ENCODE measurements at regions not wholly inside any gene's neighbourhood (a gene's known extent, or its start where the extent isn't known, plus 50 kb on each side); places are given as distances from the start of the nearest gene placed in this dataset.

DNA sequence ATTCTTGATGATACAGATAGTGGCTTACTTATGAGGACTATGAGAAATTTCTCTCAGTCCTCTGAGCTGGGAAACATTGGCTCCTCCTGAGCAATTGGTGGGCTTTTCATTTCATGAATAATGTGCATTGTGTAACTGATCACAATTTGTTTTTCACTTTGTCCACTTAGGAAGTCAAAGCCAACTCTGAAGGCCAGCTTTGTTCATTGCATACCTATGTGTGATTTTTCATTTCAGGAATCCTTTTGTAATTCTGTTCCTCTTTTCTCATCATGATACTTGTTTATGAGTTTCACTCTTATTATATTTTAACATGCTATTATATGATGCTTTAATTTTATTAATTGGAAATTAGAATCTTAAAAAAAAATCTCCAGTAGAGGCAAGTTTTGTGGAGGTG lies 483.0 kb downstream of the EBF1 start:
- Histone ChIP-seq H3K36me3 (no peaks in the 10 kb centered on the region), H3K4me3 (no peak overlapping the region), H3K27me3 (no peaks in the 10 kb centered on the region), H3K9me3 (no peaks in the 10 kb centered on the region), H3K4me1 (no peaks in the 10 kb centered on the region), H3K27ac (no peak overlapping the region)
- no peak for DNase-seq (ENCODE audit: low spot score in 2 of 2)
- TF ChIP-seq POLR2A (IDR thresholded peaks at IDR 0.05) (no peak), POLR2AphosphoS5 (IDR thresholded peaks at IDR 0.05) (no peak), EP300 (IDR thresholded peaks at IDR 0.05) (no peak)
- TF ChIP-seq, protein P1, sequence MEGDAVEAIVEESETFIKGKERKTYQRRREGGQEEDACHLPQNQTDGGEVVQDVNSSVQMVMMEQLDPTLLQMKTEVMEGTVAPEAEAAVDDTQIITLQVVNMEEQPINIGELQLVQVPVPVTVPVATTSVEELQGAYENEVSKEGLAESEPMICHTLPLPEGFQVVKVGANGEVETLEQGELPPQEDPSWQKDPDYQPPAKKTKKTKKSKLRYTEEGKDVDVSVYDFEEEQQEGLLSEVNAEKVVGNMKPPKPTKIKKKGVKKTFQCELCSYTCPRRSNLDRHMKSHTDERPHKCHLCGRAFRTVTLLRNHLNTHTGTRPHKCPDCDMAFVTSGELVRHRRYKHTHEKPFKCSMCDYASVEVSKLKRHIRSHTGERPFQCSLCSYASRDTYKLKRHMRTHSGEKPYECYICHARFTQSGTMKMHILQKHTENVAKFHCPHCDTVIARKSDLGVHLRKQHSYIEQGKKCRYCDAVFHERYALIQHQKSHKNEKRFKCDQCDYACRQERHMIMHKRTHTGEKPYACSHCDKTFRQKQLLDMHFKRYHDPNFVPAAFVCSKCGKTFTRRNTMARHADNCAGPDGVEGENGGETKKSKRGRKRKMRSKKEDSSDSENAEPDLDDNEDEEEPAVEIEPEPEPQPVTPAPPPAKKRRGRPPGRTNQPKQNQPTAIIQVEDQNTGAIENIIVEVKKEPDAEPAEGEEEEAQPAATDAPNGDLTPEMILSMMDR (IDR thresholded peaks at IDR 0.05): no peak

DNA sequence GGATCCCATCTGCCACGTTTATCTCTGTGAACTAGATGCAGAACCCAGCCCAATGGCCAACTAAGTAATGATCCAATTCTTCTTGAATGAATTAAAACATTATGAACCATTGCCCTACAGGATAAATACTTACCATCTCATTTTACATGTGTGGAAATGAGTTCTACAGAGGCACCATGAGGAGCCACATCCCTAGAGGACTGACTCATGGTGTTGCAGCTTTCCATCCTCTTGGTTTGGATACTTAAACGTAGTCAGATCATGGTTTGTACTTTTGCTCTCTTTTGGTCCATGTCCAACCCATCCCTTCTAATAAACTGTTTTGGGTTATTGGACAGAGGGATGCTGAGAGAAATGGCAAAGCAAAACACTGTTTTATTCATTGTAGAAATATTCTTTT lies 484.8 kb downstream of the EBF1 start:
- no peak for DNase-seq (ENCODE audit: low spot score in 2 of 2)
- WGBS: 62% methylated on average over 2 of the region's 2 CpGs
- TF ChIP-seq POLR2A (IDR thresholded peaks at IDR 0.05) (no peak), EP300 (IDR thresholded peaks at IDR 0.05) (no peak)

DNA sequence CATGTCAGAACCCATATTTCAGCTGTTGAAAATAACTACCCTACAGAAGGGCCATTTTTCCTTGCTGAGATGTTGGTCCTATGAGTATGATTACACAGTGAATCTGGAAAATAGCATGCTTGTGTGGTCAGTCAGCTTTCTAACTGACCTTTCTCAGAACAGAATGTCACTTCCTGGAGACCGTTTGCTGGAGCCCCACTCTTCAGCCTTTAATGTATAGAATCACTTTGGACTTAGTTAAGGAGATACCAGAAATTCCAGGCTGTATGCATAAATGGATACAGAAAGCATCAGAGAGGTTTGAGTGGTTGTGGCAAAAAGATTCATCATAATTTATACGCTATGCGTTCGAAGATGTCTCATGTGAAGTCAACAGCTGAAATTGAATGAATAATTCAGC lies 488.1 kb downstream of the EBF1 start:
- TF ChIP-seq EP300 (IDR thresholded peaks at IDR 0.05) (no peak), POLR2AphosphoS5 (IDR thresholded peaks at IDR 0.05) (no peak), POLR2A (IDR thresholded peaks at IDR 0.05) (no peak)
- TF ChIP-seq, protein P1 (IDR thresholded peaks at IDR 0.05): no peak
- Histone ChIP-seq H3K9me3 (no peaks in the 10 kb centered on the region), H3K4me1 (no peaks in the 10 kb centered on the region), H3K4me3 (no peak overlapping the region), H3K27ac (no peak overlapping the region), H3K27me3 (no peaks in the 10 kb centered on the region), H3K36me3 (no peaks in the 10 kb centered on the region)
- DNase-seq (ENCODE audit: low spot score in 2 of 2): no peak
- 89% methylated on average over 4 of the region's 4 CpGs for WGBS

More for the DNA sequence above, 484.8 kb downstream of the EBF1 start:
- no peak overlapping the region for H3K4me3 ChIP-seq
- no peaks in the 10 kb centered on the region for H3K36me3 ChIP-seq
- H3K27me3 ChIP-seq: no peaks in the 10 kb centered on the region
- no peak overlapping the region for H3K27ac ChIP-seq
- H3K4me1 ChIP-seq: no peaks in the 10 kb centered on the region
- H3K9me3 ChIP-seq: no peaks in the 10 kb centered on the region

DNA sequence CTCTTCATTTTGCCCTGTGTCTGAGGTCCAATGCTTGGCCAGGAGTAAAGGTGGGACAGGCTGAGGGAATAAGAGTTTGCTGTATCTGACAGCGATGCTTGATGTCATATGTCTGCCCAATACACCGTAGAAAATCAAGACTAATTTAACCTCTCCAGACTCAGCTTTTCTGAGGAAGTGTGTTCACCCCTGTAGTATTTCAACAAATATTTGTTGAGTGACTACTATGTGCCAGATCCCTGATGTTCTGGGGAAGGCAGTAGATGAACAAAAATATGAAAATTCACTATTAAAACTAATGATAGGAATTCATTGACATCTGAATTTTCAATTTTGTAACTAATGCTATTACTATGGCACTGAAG lies 489.7 kb downstream of the EBF1 start:
- TF ChIP-seq POLR2A (IDR thresholded peaks at IDR 0.05) (no peak), POLR2AphosphoS5 (IDR thresholded peaks at IDR 0.05) (no peak), EP300 (IDR thresholded peaks at IDR 0.05) (no peak)
- TF ChIP-seq, protein P1 (IDR thresholded peaks at IDR 0.05): no peak
- WGBS: 64% methylated on average over 2 of the region's 2 CpGs
- no peak overlapping the region for H3K27ac ChIP-seq
- no peaks in the 10 kb centered on the region for H3K27me3 ChIP-seq
- no peaks in the 10 kb centered on the region for H3K4me1 ChIP-seq
- H3K4me3 ChIP-seq: no peak overlapping the region
- no peaks in the 10 kb centered on the region for H3K36me3 ChIP-seq
- no peaks in the 10 kb centered on the region for H3K9me3 ChIP-seq
- DNase-seq (ENCODE audit: low spot score in 2 of 2): no peak

DNA sequence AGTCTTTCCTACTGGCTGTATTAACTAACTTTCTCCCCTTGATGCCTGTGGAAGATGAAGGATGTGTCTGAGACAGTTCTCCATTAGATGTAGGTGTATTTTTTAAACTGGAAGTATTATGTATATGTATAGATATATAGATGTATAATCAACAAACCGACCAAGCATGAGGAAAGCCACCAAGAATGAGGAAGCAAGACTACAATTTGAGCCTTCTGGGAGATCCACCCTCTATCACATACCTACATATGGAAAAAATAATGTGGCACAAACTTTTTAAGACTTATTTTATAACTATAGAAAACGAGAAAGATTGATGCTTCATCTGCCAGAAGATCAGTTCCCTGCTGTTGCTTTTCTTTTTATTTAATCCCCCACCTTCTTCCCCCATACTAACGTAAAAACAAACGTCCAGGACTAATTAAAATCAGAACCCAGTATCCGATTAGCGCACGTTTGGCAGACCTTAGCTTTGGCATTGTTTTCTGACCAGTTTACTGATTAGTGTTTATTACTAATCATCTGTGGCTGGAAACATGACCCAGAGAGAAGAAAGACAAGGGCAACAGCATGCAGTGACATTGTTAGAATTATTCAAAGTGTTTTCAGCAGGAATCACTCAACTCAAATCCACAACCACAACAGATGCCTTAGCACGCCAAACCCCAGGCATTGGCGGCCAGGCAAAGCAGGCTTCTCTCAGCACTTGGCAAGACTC lies 490.2 kb downstream of the EBF1 start:
- Histone ChIP-seq H3K27ac (no peak overlapping the region), H3K9me3 (no peaks in the 10 kb centered on the region), H3K27me3 (no peaks in the 10 kb centered on the region), H3K36me3 (no peaks in the 10 kb centered on the region), H3K4me3 (no peak overlapping the region), H3K4me1 (no peaks in the 10 kb centered on the region)
- TF ChIP-seq, protein P1 (IDR thresholded peaks at IDR 0.05): no peak
- TF ChIP-seq EP300 (IDR thresholded peaks at IDR 0.05) (no peak), POLR2AphosphoS5 (IDR thresholded peaks at IDR 0.05) (no peak), POLR2A (IDR thresholded peaks at IDR 0.05) (no peak)
- 47% methylated on average over 9 of the region's 9 CpGs for WGBS
- DNase-seq (ENCODE audit: low spot score in 2 of 2): no peak

DNA sequence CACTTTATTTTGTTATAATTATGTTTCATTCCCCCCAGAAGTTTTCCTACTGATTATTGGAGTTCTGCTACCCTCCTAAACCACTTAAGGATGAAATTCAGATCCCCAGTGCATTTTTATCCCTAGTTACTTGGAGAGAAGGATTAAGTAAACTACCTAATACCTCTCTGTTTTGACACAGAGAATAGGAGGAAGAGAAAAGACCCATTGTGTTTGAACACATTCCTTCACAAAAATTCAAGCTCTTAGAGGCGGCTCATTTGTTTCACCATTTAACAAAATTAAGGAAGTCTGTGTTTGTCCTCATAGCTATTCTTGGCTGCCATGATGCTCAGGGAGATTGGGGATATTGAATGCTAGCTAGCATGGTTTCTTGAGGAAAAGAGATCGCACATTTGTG lies 492.6 kb downstream of the EBF1 start:
- DNase-seq (ENCODE audit: low spot score in 2 of 2): no peak
- H3K4me3 ChIP-seq: no peak overlapping the region
- H3K9me3 ChIP-seq: no peaks in the 10 kb centered on the region
- no peaks in the 10 kb centered on the region for H3K27me3 ChIP-seq
- no peaks in the 10 kb centered on the region for H3K36me3 ChIP-seq
- H3K4me1 ChIP-seq: no peaks in the 10 kb centered on the region
- 87% methylated on average over 2 of the region's 2 CpGs for WGBS
- TF ChIP-seq POLR2AphosphoS5 (IDR thresholded peaks at IDR 0.05) (no peak), EP300 (IDR thresholded peaks at IDR 0.05) (no peak), POLR2A (IDR thresholded peaks at IDR 0.05) (no peak)
- TF ChIP-seq, protein P1 (IDR thresholded peaks at IDR 0.05): no peak
- no peak overlapping the region for H3K27ac ChIP-seq
